Tibial nerve (tissue), 4 donors: ENCODE measurements at regions not wholly inside any gene's neighbourhood (a gene's known extent, or its start where the extent isn't known, plus 50 kb on each side); places are given as distances from the start of the nearest gene placed in this dataset.

Experiments used
- CTCF ChIP-seq, 5 experiments: fragments of 200-600 bp in 3 of 5; fragments of 450-650 bp in 2 of 5; sonication (generic) in 3 of 5; IDR thresholded peaks; one replicate each; pipeline ENCODE4 v1.5.1; 2016 to 2019; ENCODE audit warnings: antibody characterized with exemption in 5 of 5, mild to moderate bottlenecking in 3 of 5, moderate library complexity in 2 of 5
- EP300 ChIP-seq, 2 donors: sonication (generic); formaldehyde crosslinking; IDR thresholded peaks; one replicate each; pipeline ENCODE4 v1.6.1; 2017; ENCODE audit warnings: antibody characterized with exemption in 2 of 2, mild to moderate bottlenecking in 1 of 2
- POLR2A ChIP-seq, 2 donors: fragments of 450-650 bp; IDR thresholded peaks; one replicate each; pipeline ENCODE4 v1.6.1; 2017; ENCODE audit warnings: antibody characterized with exemption in 2 of 2, mild to moderate bottlenecking in 2 of 2, moderate library complexity in 2 of 2

- no peak for TF ChIP-seq CTCF (IDR thresholded peaks at IDR 0.05)
- no peak for TF ChIP-seq POLR2A (IDR thresholded peaks at IDR 0.05)
- TF ChIP-seq EP300 (IDR thresholded peaks at IDR 0.05): no peak
Observed at GRCh38 chr9:20186823-20187222, 398.0 kb upstream of the SLC24A2 start.
